ENCODE measurements at regions not wholly inside any gene's neighbourhood (a gene's known extent, or its start where the extent isn't known, plus 50 kb on each side); places are given as distances from the start of the nearest gene placed in this dataset.

- intact Hi-C loops (cut with DNase I): no loop called here
- DNase-seq (ENCODE audit: low spot score): no peak
Measured at GRCh38 chr13:59208405-59209195, 955.1 kb downstream of the DIAPH3 start.

DNA sequence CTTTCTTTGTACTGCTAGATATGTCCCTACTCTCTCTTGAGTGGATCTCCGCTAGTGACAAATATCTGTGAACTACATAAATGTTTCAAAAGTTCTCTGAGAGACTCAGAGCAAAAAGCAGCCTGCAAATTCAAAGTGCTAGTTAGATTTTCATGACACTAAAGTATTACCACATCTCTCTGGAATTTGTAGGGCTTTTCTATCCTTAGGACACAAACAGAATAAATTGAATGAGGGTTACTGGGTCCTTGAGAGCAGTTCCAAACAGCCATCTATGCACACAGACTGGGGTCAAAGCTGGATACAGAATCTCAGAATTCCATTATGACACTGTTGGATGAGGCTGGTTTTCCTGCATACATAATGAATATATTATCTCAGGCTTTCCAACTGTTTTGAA, 953.2 kb downstream of the DIAPH3 start:
- DNase-seq (ENCODE audit: low spot score): no peak
- intact Hi-C loops (cut with DNase I): no loop called here

DNA sequence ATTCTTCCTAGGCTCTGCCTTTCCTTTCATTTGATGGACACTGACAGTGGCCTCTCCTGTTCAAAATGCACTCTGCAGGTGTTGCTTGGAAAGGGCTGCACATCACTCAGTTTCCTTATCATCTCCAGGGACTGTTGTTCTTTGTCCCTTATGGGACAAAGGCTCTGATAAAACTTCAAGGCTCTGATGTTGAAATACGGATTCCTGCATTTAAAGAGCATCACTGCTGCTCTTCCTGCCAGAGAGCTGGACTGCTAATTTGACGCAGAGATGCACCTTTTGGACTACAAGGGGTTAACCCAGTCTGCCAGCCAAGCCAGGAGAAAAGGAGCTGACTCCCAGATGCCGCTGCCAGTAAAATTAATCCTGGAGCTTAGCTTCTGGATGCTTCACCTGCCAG, 952.1 kb downstream of the DIAPH3 start:
- intact Hi-C loops (cut with DNase I): no loop called here
- DNase-seq (ENCODE audit: low spot score): no peak

GRCh38 chr13:59229401-59229800, 934.3 kb downstream of the DIAPH3 start:
- intact Hi-C loops (cut with DNase I): no loop called here
- no peak for DNase-seq (ENCODE audit: low spot score)

DNA sequence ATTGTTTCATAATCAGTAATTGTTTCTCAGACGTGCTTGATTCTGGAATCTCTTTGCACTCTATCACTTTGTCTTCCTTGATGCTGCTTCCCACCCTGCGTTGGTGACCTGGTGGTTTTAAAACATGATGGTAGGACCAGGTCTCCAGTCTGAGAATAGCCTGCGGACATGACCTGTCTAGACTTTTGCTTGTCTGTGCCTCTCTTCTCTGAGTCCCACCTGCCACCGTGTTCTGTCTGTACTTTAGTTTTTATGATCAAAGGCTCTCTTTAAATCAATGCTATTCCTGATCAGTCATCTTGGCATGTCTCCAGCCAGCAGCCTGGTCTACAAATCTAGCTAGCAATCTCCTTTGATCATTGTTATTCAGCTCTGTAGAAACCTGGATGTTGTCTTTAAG, 933.9 kb downstream of the DIAPH3 start:
- DNase-seq (ENCODE audit: low spot score): no peak
- intact Hi-C loops (cut with DNase I): no loop called here

DNA sequence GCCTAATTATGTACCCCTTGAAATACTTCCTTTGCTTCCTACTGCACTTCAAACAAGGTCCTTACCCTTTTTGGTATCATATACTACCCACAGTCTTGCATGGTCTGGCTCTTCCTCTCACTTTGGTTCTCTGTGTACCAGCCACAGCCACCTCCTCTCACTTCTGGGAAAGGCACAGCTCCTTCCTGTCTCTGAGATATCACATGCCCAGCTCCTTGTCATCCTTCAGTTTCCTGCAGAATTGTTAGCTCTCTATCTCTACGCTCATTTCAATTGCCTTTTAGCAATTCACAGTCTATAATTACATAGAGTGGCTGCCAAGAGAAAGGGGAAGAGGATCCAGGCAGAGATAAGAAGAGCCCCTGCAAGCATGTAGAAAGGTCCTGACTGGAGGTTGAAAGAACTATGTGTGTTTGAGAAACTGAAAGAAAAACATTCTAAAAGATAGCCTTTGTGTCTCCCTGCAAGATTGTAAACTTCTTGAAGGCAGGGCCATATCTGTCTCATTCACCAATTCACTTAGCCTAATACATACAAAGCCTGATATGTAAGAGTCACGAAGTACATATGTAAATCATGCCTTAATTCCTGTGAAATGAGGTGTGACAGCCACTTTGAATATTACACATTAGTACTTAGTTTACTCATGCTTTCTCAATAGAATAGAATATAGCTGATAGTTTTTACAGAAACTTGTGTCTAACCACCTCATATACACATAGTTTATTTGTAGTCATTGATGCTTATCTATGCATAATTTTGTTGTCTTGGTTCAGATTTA, 933.1 kb downstream of the DIAPH3 start:
- intact Hi-C loops (cut with DNase I): no loop called here
- DNase-seq (ENCODE audit: low spot score): no peak

GRCh38 chr13:59236309-59236919, 927.3 kb downstream of the DIAPH3 start:
- DNase-seq (ENCODE audit: low spot score): no peak
- intact Hi-C loops (cut with DNase I): no loop called here

DNA sequence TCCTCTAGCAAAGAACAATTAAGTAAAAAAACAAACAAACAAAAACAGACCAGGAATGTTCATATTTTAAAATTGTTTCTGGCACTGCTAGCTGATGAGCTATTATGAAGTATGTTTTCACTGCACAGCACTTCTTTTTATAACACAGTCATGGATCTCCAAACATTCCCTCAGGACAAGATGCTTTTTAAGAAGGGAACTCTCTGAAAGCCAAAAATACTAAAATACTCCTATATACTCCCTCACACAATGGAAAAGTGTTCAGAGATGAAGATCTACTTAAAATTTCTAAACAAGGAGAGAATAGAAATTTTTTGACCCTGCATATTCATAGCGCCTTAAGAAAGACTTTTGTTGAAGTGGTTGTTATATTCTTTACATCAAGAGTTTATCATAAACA, 926.8 kb downstream of the DIAPH3 start:
- no peak for DNase-seq (ENCODE audit: low spot score)
- intact Hi-C loops (cut with DNase I): no loop called here

GRCh38 chr13:59247171-59247570, 916.6 kb downstream of the DIAPH3 start:
- DNase-seq (ENCODE audit: low spot score): no peak
- intact Hi-C loops (cut with DNase I): no loop called here

DNA sequence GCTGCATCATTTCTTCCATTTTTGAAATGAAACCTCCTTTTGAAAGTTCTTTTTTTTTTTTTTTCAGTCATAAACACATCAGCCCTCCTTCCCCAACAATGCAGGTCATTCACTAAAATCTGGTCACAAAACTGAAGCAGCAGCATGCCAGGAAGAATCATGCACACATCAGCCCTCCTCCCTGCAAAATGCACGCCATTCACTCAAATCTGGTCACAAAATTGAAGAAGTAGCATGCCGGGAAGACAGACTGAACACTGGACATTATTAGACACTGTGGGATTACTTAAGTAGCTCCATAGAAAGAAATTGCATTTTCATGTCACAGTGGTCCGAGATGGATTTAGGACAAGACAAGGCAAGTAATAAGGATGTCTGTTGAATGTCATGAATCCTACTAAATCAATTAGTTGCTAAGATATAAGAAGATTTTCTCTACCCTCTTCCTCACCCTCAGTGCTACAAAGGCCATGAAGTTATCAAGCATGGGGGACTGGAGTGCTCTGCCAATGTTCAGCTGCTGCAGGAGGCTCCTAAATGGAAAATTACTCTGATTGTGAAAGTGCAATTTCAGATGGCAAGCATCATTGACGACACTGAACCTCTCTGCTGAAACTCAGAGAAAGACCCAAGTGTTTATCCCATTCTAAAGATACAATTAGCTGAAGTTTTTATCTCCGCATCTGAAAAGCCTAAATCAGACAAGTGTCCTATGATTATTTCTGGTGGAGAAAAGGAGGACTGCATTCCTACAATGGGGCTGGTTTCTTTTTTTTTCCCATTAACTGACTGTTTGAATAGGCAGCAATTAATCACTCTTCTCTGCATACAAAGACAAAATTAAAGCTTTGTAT, 913.2 kb downstream of the DIAPH3 start:
- DNase-seq (ENCODE audit: low spot score): no peak
- intact Hi-C loops (cut with DNase I): no loop called here

DNA sequence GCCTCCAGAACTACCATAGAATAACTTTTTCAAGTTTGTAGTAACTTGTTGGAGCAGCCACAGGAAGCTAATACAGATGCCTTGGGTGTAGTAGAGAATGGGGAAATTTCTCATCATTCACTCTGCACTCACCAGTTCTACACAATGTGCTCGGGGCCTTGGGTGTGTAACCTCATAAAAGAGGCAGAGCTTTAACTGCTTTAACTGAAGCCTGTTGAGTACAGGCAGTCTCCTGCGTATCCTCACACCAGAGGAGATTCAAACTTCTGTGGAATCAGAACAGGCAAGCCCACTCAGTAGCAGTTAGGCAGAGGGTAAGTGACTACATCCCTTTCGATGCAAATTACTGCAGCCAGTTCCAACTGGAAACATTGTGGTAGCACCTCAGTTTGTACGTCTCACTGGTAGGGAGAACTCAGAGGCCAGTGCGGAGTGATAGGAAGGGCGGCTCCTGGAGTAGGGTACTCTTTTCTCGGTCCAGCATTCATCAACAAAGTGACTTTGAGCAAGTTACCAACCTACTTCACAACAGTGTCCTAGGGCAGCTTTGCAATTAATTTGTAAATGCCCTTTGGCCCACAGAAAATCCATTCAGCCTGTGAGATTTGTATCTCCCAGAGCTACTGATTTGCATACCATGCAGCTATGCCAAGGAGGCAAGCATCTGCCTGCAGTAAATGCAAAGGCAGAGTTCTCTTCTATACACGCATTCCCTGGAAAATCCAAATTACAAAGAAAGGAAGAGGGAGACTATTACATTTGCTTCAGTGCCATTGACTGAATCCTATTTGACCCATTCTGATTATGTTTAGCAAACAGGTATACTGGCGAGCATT, 904.3 kb downstream of the DIAPH3 start:
- intact Hi-C loops (cut with DNase I): no loop called here
- DNase-seq (ENCODE audit: low spot score): no peak

DNA sequence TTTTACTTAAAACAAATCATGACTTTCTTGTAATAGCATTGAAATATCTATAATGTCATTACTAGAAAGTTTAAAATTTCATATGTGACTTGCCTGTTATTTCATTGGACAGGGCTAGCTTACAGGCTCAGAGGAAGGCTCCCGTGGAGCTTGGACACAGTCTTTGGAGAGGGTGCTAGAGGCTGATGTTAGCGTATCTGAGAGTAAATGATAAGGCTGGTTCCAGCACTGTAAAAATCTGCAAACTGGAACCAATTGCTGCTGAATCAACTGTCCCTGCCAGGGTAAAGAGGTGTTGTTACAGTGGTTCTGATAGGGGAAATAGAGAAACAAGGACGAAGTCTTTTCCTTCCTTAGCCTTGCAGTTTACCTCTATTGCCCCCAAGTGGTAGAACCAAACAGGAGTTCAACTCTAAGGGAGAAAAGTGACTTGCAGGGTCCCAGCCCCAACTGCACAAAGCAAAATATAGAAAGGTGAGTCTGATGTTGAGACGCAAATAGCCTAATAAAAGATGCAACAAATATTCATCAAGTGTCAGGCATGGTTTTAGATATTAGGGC, 901.7 kb downstream of the DIAPH3 start:
- intact Hi-C loops (cut with DNase I): no loop called here
- no peak for DNase-seq (ENCODE audit: low spot score)

DNA sequence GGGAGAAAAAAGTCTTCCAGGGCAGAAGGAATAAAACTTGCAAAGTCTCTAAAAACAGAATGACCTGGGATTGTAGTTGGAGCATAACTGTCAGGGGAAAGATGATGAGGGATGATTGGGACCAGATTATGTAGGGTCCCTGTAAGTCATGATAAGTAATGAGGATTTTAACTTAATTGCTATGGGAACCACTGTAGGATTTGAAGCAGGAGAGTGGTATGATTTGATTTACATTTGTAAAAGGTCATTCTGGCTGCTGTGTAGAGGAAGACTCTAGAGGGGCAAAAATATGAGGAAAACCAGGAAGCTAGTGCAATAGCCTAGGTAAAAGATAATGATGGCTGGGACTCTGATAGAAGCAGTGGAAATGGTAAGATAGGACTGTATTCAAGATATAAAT, 900.2 kb downstream of the DIAPH3 start:
- intact Hi-C loops (cut with DNase I): no loop called here
- DNase-seq (ENCODE audit: low spot score): no peak

DNA sequence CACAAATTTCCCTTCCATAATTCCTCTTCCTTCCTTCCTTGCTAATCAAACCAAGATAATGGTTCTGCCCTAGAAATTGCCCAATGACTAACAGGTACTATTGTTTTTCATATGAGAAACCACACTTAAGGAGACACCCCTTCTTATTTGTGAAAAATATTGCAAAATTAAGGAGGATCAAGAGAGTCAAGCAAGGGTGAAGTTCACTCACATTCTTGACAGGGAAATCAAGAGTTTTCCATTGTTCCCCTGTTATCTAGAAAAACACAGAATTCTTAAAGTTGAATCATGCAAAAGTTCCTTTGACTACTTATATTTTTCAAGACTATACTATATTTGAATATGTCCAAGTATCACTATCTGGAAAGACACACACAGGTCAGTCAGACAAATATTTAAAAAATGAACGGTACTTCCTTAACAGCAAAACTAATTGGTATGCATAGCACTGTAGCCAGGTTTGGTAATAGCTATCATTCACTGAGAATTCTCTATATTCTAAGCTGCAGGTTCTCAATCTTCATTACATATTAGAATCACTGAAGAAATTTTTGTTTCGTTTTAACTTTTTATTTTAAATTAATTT, 897.2 kb downstream of the DIAPH3 start:
- intact Hi-C loops (cut with DNase I): no loop called here

DNA sequence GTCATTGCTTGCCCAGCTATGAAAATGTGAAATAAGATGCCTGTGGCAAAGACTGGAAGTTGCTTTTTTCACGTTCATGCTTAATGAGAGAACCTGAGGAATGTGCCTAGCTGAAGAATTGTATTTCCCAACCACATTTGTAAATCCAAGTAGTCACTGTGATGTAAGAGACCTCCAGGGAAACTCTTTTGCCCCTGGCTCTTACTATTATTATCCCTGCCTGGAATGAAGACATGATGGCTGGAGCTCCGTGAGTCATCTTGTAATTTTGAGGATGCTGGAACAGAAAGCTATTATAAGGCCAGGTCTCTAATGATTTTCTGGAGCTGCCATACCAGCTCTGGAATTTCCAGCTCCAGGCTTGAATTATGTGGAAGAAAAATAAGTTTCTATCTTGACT, 894.3 kb downstream of the DIAPH3 start:
- no peak for DNase-seq (ENCODE audit: low spot score)
- intact Hi-C loops (cut with DNase I): no loop called here

More for the DNA sequence above, 897.2 kb downstream of the DIAPH3 start:
- no peak for DNase-seq (ENCODE audit: low spot score)

DNA sequence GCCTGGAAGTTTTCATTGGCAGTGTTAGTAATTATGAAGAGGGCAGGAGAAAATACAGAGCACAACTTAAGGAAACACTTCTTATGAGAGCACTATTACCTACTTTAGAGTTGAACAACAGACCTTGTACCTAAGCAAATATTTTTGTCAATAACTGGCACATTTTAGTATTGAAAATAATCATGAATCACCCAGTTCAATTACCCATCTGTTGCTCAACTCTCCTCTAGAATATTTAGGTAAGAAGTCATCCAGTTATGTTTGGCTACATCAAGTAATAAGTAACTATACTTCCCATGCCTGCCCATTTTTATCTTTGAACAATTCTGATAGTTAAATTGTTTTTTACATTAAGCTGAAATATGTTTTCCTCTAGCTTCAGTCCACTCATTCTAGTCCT, 893.4 kb downstream of the DIAPH3 start:
- DNase-seq (ENCODE audit: low spot score): no peak
- intact Hi-C loops (cut with DNase I): no loop called here

DNA sequence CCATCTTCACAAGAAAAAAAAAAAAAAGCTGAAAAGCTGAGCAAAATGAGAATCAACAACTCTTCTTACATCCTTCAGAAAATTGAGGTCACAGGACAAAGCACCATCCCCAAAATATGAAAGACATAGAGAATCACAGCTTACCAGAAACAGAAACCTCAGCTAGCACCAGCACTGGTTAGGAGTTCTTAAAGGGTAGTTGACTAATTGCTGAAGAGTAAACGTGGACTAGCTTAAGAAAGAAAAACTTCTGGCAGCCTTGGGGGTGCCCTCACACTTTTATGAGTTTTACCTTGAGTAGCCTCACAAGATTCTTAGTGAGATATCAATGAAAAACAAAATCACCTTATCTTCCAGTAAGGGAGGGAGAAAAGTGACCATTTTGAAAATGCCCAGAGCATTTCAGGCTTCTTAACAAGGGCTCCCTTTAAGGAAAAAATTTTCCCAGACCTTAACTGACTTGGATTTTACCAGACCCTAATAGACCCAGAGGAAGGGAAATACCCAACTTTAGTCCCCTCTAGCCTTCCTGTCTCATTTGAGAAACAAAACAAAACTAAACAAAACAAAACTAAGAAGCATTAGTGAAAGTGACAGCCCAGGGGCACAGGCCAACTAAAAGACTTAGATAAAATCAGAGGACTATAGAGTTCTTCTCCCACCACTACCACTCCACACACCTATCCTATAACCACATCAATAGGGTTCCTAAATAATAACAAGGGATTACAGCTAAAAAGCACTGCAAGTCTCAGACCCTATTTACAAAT, 888.6 kb downstream of the DIAPH3 start:
- no peak for DNase-seq (ENCODE audit: low spot score)
- intact Hi-C loops (cut with DNase I): no loop called here

Data from posterior vena cava (tissue), 2 donors.